ENCODE measurements at regions not wholly inside any gene's neighbourhood (a gene's known extent, or its start where the extent isn't known, plus 50 kb on each side); places are given as distances from the start of the nearest gene placed in this dataset.

GRCh38 chr9:18122171-18122570, 351.8 kb upstream of the ADAMTSL1 start:
- H3K79me2 ChIP-seq (ENCODE audit: insufficient read depth, low read length), result no peaks in the 10 kb centered on the region
- H3K9me2 ChIP-seq (ENCODE audit: insufficient read depth), result no peaks in the 10 kb centered on the region
- TF ChIP-seq SRF (IDR thresholded peaks at IDR 0.05; ENCODE audit: low read depth) (no peak), TCF7L2 (IDR thresholded peaks at IDR 0.05; ENCODE audit: borderline replicate concordance, extremely low read depth, insufficient read depth, insufficient read length) (no peak), CEBPB (IDR thresholded peaks at IDR 0.05; ENCODE audit: low read depth) (no peak), ZNF274 (IDR thresholded peaks at IDR 0.05; ENCODE audit: low read depth, low read length) (no peak), POLR2A (IDR thresholded peaks at IDR 0.05; ENCODE audit: borderline replicate concordance, extremely low read depth, insufficient read depth, insufficient read length) (no peak), CBX3 (IDR thresholded peaks at IDR 0.05; ENCODE audit: low read depth) (no peak)
- POLR2A ChIA-PET, result no interaction called here
- H2AFZ ChIP-seq (ENCODE audit: low read depth, low read length, poor library complexity, severe bottlenecking), result no peak overlapping the region
- BruUV-seq (replicated peaks), result no TSS peak
- no peak for ATAC-seq
- peaks cover 0 to 3% of the 10 kb centered on the region in 2 experiments; a peak in 2 of 4 replicates for H3K9me3 ChIP-seq (ENCODE audit: control insufficient read depth in 1 of 2, insufficient read depth in 1 of 2, low read depth in 1 of 2, low read length in 2 of 2)
- CTCF ChIA-PET, result no interaction called here
- no peak overlapping the region for H3K4me2 ChIP-seq (ENCODE audit: low read length)
- no peak for DNase-seq (ENCODE audit: low read depth, low spot score)
- H3K27me3 ChIP-seq (ENCODE audit: insufficient read depth, low read length), result no peaks in the 10 kb centered on the region
- H4K20me1 ChIP-seq (ENCODE audit: insufficient read depth), result no peaks in the 10 kb centered on the region
- no peak overlapping the region for H3K9ac ChIP-seq (ENCODE audit: low read length)
- H3K4me1 ChIP-seq (ENCODE audit: control insufficient read depth in 1 of 2, insufficient read depth in 2 of 2, low read length in 2 of 2), result no peaks in the 10 kb centered on the region
- no peaks in the 10 kb centered on the region for H3K36me3 ChIP-seq (ENCODE audit: control insufficient read depth in 1 of 2, insufficient read depth in 2 of 2, low read length in 2 of 2)
- intact Hi-C loops (cut with micrococcal nuclease), result no loop called here
- H3K27ac ChIP-seq (ENCODE audit: low read depth, low read length), result no peak overlapping the region
- no peak overlapping the region for H3K4me3 ChIP-seq (replicated peaks in 1 of 2; ENCODE audit: low read depth in 1 of 2, low read length in 2 of 2)
- RAD21 ChIA-PET (ENCODE audit: low non-redundant PET in 1 of 2, low total read pairs in 2 of 2, uncharacterized antibody in 2 of 2, unreplicated experiment in 2 of 2), result no interaction called here

GRCh38 chr9:18124760-18125159, 349.2 kb upstream of the ADAMTSL1 start:
- no TSS peak for BruUV-seq (replicated peaks)
- no peaks in the 10 kb centered on the region for H3K27me3 ChIP-seq (ENCODE audit: insufficient read depth, low read length)

More at GRCh38 chr9:18124760-18125159, 349.2 kb upstream of the ADAMTSL1 start:
- ChIA-PET RAD21 (ENCODE audit: low non-redundant PET in 1 of 2, low total read pairs in 2 of 2, uncharacterized antibody in 2 of 2, unreplicated experiment in 2 of 2) (no interaction called here), POLR2A (no interaction called here), CTCF (no interaction called here)
- intact Hi-C loops (cut with micrococcal nuclease), result no loop called here
- Histone ChIP-seq H3K79me2 (ENCODE audit: insufficient read depth, low read length) (no peaks in the 10 kb centered on the region), H3K9ac (ENCODE audit: low read length) (no peak overlapping the region), H4K20me1 (ENCODE audit: insufficient read depth) (no peaks in the 10 kb centered on the region), H2AFZ (ENCODE audit: low read depth, low read length, poor library complexity, severe bottlenecking) (no peak overlapping the region), H3K36me3 (ENCODE audit: control insufficient read depth in 1 of 2, insufficient read depth in 2 of 2, low read length in 2 of 2) (no peaks in the 10 kb centered on the region), H3K4me2 (ENCODE audit: low read length) (no peak overlapping the region), H3K9me2 (ENCODE audit: insufficient read depth) (no peaks in the 10 kb centered on the region), H3K27ac (ENCODE audit: low read depth, low read length) (no peak overlapping the region), H3K9me3 (ENCODE audit: control insufficient read depth in 1 of 2, insufficient read depth in 1 of 2, low read depth in 1 of 2, low read length in 2 of 2) (peaks cover 3% of the 10 kb centered on the region in 2 experiments; a peak in 2 of 4 replicates), H3K4me1 (ENCODE audit: control insufficient read depth in 1 of 2, insufficient read depth in 2 of 2, low read length in 2 of 2) (no peaks in the 10 kb centered on the region), H3K4me3 (replicated peaks in 1 of 2; ENCODE audit: low read depth in 1 of 2, low read length in 2 of 2) (no peak overlapping the region)
- DNase-seq (ENCODE audit: low read depth, low spot score) (no peak), ATAC-seq (no peak)
- TF ChIP-seq YY1 (IDR thresholded peaks at IDR 0.05; ENCODE audit: extremely low read depth, insufficient replicate concordance, low read depth, low read length) (no peak), REST (IDR thresholded peaks at IDR 0.05; ENCODE audit: low read depth) (no peak)
